HEK293 (cell line): ENCODE measurements at regions not wholly inside any gene's neighbourhood (a gene's known extent, or its start where the extent isn't known, plus 50 kb on each side); places are given as distances from the start of the nearest gene placed in this dataset.

Experiments used
- GLI4 ChIP-seq: fragments of 450-650 bp; formaldehyde crosslinking; IDR thresholded peaks from 2 replicates; pipeline ENCODE4 v1.5.1; 2016; ENCODE audit warnings: missing biosample characterization, missing genetic modification characterization
- MZF1 ChIP-seq: fragments of 450-650 bp; formaldehyde crosslinking; IDR thresholded peaks from 2 replicates; pipeline ENCODE4 v1.5.1; 2017; ENCODE audit warnings: missing biosample characterization, missing genetic modification characterization, borderline replicate concordance
- PRDM1 ChIP-seq: fragments of 450-650 bp; formaldehyde crosslinking; IDR thresholded peaks from 2 replicates; pipeline ENCODE4; 2016; ENCODE audit warnings: missing biosample characterization, missing genetic modification characterization
- ZFHX2 ChIP-seq: fragments of 450-650 bp; formaldehyde crosslinking; conservative IDR thresholded peaks from 2 replicates; pipeline ENCODE4 v1.5.1; 2016; ENCODE audit warnings: missing biosample characterization, missing genetic modification characterization
- ZNF707 ChIP-seq: fragments of 450-650 bp; formaldehyde crosslinking; IDR thresholded peaks from 2 replicates; pipeline ENCODE4 v1.5.1; 2016; ENCODE audit warnings: missing biosample characterization, missing genetic modification characterization
- TF ChIP-seq, protein P1 (sequence below): fragments of 450-650 bp; formaldehyde crosslinking; IDR thresholded peaks from 2 replicates; pipeline ENCODE4 v1.5.1; 2016; ENCODE audit warnings: missing biosample characterization, missing genetic modification characterization
- TF ChIP-seq, protein P2 (sequence below): fragments of 450-650 bp; formaldehyde crosslinking; IDR thresholded peaks from 2 replicates; pipeline ENCODE4 v1.5.1; 2016; ENCODE audit warnings: missing biosample characterization, missing genetic modification characterization
- TF ChIP-seq, protein P3 (sequence below): fragments of 450-650 bp; formaldehyde crosslinking; IDR thresholded peaks from 2 replicates; pipeline ENCODE4 v1.5.1; 2016; ENCODE audit warnings: missing biosample characterization, missing genetic modification characterization
- TF ChIP-seq, protein P4 (sequence below): fragments of 450-650 bp; formaldehyde crosslinking; IDR thresholded peaks from 2 replicates; pipeline ENCODE4 v1.5.1; 2016; ENCODE audit warnings: missing biosample characterization, missing genetic modification characterization
- TF ChIP-seq, protein P5 (sequence below): fragments of 450-650 bp; formaldehyde crosslinking; IDR thresholded peaks from 2 replicates; pipeline ENCODE4 v1.5.1; 2016; ENCODE audit warnings: missing biosample characterization, missing genetic modification characterization

DNA sequence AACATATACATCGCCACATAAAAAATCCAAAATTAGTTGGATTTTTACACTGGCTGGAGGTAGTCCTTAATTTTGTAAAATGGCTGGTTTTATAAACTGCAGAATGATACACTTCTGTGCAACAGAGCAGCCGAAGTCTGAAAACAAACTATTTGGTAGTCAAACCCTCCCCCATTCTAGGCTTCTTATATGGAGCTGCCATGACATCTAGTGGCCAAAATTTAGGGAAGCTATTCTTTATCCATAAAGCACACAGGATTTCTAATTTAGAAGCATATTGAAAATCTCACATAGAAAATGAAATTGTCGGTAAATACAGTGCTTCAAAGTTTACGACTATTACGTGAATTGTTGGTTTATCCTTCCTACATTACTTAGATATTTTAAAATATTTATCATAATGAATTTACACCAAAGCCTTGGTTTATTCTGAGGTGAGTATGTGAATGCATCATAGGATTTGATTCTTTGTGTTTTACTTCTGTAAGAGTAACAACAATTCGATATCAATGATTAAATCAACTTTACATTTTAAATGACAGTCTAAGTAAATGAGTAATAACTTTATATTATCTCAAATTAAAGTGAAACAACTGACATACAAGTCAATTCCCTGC, 113.4 kb upstream of the FAM241A start:
- TF ChIP-seq, protein P1, sequence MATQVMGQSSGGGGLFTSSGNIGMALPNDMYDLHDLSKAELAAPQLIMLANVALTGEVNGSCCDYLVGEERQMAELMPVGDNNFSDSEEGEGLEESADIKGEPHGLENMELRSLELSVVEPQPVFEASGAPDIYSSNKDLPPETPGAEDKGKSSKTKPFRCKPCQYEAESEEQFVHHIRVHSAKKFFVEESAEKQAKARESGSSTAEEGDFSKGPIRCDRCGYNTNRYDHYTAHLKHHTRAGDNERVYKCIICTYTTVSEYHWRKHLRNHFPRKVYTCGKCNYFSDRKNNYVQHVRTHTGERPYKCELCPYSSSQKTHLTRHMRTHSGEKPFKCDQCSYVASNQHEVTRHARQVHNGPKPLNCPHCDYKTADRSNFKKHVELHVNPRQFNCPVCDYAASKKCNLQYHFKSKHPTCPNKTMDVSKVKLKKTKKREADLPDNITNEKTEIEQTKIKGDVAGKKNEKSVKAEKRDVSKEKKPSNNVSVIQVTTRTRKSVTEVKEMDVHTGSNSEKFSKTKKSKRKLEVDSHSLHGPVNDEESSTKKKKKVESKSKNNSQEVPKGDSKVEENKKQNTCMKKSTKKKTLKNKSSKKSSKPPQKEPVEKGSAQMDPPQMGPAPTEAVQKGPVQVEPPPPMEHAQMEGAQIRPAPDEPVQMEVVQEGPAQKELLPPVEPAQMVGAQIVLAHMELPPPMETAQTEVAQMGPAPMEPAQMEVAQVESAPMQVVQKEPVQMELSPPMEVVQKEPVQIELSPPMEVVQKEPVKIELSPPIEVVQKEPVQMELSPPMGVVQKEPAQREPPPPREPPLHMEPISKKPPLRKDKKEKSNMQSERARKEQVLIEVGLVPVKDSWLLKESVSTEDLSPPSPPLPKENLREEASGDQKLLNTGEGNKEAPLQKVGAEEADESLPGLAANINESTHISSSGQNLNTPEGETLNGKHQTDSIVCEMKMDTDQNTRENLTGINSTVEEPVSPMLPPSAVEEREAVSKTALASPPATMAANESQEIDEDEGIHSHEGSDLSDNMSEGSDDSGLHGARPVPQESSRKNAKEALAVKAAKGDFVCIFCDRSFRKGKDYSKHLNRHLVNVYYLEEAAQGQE (tag by site-specific recombination): no peak
- TF ChIP-seq, protein P2, sequence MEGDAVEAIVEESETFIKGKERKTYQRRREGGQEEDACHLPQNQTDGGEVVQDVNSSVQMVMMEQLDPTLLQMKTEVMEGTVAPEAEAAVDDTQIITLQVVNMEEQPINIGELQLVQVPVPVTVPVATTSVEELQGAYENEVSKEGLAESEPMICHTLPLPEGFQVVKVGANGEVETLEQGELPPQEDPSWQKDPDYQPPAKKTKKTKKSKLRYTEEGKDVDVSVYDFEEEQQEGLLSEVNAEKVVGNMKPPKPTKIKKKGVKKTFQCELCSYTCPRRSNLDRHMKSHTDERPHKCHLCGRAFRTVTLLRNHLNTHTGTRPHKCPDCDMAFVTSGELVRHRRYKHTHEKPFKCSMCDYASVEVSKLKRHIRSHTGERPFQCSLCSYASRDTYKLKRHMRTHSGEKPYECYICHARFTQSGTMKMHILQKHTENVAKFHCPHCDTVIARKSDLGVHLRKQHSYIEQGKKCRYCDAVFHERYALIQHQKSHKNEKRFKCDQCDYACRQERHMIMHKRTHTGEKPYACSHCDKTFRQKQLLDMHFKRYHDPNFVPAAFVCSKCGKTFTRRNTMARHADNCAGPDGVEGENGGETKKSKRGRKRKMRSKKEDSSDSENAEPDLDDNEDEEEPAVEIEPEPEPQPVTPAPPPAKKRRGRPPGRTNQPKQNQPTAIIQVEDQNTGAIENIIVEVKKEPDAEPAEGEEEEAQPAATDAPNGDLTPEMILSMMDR (tag by site-specific recombination): peak; percentile 46; the same call in 1 of the 2 replicates
- TF ChIP-seq MZF1 (tag by site-specific recombination) (no peak), GLI4 (tag by site-specific recombination) (no peak), PRDM1 (no peak), ZFHX2 (tag by site-specific recombination) (no peak), ZNF707 (tag by site-specific recombination) (no peak)
- TF ChIP-seq, protein P3, sequence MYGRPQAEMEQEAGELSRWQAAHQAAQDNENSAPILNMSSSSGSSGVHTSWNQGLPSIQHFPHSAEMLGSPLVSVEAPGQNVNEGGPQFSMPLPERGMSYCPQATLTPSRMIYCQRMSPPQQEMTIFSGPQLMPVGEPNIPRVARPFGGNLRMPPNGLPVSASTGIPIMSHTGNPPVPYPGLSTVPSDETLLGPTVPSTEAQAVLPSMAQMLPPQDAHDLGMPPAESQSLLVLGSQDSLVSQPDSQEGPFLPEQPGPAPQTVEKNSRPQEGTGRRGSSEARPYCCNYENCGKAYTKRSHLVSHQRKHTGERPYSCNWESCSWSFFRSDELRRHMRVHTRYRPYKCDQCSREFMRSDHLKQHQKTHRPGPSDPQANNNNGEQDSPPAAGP (tag by site-specific recombination): no peak
- TF ChIP-seq, protein P4, sequence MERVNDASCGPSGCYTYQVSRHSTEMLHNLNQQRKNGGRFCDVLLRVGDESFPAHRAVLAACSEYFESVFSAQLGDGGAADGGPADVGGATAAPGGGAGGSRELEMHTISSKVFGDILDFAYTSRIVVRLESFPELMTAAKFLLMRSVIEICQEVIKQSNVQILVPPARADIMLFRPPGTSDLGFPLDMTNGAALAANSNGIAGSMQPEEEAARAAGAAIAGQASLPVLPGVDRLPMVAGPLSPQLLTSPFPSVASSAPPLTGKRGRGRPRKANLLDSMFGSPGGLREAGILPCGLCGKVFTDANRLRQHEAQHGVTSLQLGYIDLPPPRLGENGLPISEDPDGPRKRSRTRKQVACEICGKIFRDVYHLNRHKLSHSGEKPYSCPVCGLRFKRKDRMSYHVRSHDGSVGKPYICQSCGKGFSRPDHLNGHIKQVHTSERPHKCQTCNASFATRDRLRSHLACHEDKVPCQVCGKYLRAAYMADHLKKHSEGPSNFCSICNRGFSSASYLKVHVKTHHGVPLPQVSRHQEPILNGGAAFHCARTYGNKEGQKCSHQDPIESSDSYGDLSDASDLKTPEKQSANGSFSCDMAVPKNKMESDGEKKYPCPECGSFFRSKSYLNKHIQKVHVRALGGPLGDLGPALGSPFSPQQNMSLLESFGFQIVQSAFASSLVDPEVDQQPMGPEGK: no peak
- TF ChIP-seq, protein P5, sequence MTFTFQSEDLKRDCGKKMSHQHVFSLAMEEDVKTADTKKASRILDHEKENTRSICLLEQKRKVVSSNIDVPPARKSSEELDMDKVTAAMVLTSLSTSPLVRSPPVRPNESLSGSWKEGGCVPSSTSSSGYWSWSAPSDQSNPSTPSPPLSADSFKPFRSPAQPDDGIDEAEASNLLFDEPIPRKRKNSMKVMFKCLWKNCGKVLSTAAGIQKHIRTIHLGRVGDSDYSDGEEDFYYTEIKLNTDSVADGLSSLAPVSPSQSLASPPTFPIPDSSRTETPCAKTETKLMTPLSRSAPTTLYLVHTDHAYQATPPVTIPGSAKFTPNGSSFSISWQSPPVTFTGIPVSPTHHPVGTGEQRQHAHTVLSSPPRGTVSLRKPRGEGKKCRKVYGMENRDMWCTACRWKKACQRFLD (tag by site-specific recombination): no peak
